OCI-LY3 (cell line): ENCODE measurements at regions not wholly inside any gene's neighbourhood (a gene's known extent, or its start where the extent isn't known, plus 50 kb on each side); places are given as distances from the start of the nearest gene placed in this dataset.

ENCODE experiments used
- CTCF ChIP-seq: fragments of 200-600, 300-600 bp; sonication (generic); IDR thresholded peaks from 2 replicates; pipeline ENCODE4 v1.5.1; 2014; ENCODE audit warnings: antibody characterized with exemption, low read length, low read depth
- EZH2phosphoT487 ChIP-seq: fragments of 200-600 bp; shearing (Covaris generic); IDR thresholded peaks from 2 replicates; pipeline ENCODE4 v1.6.1; 2018; ENCODE audit warnings: antibody characterized with exemption, mixed run types, low read depth

- TF ChIP-seq CTCF, result no peak
- TF ChIP-seq EZH2phosphoT487, result no peak
These were observed 747.1 kb downstream of the CDH8 start for GRCh38 chr16:61289141-61289540.
